ENCODE measurements at regions not wholly inside any gene's neighbourhood (a gene's known extent, or its start where the extent isn't known, plus 50 kb on each side); places are given as distances from the start of the nearest gene placed in this dataset.

DNA sequence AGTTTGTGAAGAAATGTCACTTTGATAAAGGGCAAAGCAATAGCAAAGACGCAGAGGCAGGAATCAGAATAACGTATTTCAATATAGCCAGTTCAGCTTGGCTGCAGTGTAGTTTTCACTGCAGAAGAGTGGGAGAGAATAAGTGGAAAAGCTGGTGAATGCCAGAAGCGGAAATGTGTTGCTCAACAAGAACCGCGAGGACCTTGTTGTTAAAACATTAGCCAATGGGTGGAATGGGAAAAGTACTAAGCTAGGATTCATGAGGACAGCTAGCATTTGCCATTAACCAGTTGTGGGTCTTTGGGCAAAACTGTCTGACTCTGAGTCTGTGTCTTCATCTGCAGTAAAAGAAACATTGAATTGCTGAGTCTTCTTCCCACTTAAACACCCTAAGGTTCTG lies 292.9 kb upstream of the GRIP1 start:
- TF ChIP-seq POLR2AphosphoS5 (IDR thresholded peaks at IDR 0.05; ENCODE audit: low read depth, low read length) (no peak), SIN3A (IDR thresholded peaks at IDR 0.05; ENCODE audit: borderline replicate concordance, insufficient read depth, low read depth, low read length) (no peak), TCF7L2 (IDR thresholded peaks at IDR 0.05; ENCODE audit: low read depth, low read length) (no peak)
- TF ChIP-seq, protein P1, sequence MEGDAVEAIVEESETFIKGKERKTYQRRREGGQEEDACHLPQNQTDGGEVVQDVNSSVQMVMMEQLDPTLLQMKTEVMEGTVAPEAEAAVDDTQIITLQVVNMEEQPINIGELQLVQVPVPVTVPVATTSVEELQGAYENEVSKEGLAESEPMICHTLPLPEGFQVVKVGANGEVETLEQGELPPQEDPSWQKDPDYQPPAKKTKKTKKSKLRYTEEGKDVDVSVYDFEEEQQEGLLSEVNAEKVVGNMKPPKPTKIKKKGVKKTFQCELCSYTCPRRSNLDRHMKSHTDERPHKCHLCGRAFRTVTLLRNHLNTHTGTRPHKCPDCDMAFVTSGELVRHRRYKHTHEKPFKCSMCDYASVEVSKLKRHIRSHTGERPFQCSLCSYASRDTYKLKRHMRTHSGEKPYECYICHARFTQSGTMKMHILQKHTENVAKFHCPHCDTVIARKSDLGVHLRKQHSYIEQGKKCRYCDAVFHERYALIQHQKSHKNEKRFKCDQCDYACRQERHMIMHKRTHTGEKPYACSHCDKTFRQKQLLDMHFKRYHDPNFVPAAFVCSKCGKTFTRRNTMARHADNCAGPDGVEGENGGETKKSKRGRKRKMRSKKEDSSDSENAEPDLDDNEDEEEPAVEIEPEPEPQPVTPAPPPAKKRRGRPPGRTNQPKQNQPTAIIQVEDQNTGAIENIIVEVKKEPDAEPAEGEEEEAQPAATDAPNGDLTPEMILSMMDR (IDR thresholded peaks at IDR 0.05) = no peak

All from Panc1 (cell line).